Endothelial cell (in vitro differentiated cells): ENCODE measurements at regions not wholly inside any gene's neighbourhood (a gene's known extent, or its start where the extent isn't known, plus 50 kb on each side); places are given as distances from the start of the nearest gene placed in this dataset.

ENCODE experiments used
- DNase-seq: peaks from one replicate; pipeline ENCODE4 v3.0.0; 2021; ENCODE audit warnings: low spot score
- H3K27ac Mint-ChIP-seq: one replicate; pipeline ENCODE4 v1.8.0; 2021; ENCODE audit warnings: mixed read lengths, inconsistent platforms; ENCODE audit not compliant: unreplicated experiment
- H3K27me3 Mint-ChIP-seq: one replicate; pipeline ENCODE4 v1.8.0; 2021; ENCODE audit warnings: mild to moderate bottlenecking, moderate library complexity, mixed read lengths, inconsistent platforms; ENCODE audit not compliant: unreplicated experiment
- H3K36me3 Mint-ChIP-seq: one replicate; pipeline ENCODE4 v1.8.0; 2021; ENCODE audit warnings: mild to moderate bottlenecking, low read depth, mixed read lengths, inconsistent platforms; ENCODE audit not compliant: unreplicated experiment
- H3K4me1 Mint-ChIP-seq: one replicate; pipeline ENCODE4 v1.8.0; 2021; ENCODE audit warnings: mild to moderate bottlenecking, mixed read lengths, inconsistent platforms; ENCODE audit not compliant: unreplicated experiment
- H3K4me3 Mint-ChIP-seq: one replicate; pipeline ENCODE4 v1.8.0; 2021; ENCODE audit warnings: mild to moderate bottlenecking, mixed read lengths, inconsistent platforms; ENCODE audit not compliant: unreplicated experiment
- H3K9me3 Mint-ChIP-seq: one replicate; pipeline ENCODE4 v1.8.0; 2021; ENCODE audit warnings: mixed read lengths, inconsistent platforms; ENCODE audit not compliant: unreplicated experiment
- CTCF ChIP-seq: fragments of 200-600 bp; sonication (generic); IDR thresholded peaks from one replicate; pipeline ENCODE4 v1.5.0; 2021; ENCODE audit warnings: antibody characterized with exemption; ENCODE audit not compliant: unreplicated experiment

GRCh38 chr16:35753559-35754390 lies 2294.4 kb downstream of the TP53TG3F start:
- peaks cover 7% of the 10 kb centered on the region for H3K27me3 Mint-ChIP-seq
- TF ChIP-seq CTCF: no peak
- H3K4me3 Mint-ChIP-seq: no peak overlapping the region
- H3K36me3 Mint-ChIP-seq: peaks cover 5% of the 10 kb centered on the region
- H3K4me1 Mint-ChIP-seq: no peaks in the 10 kb centered on the region
- no peak for DNase-seq
- H3K9me3 Mint-ChIP-seq: peaks cover 18% of the 10 kb centered on the region
- H3K27ac Mint-ChIP-seq: no peak overlapping the region

GRCh38 chr16:35754391-35755369 lies 2295.3 kb downstream of the TP53TG3F start:
- H3K4me3 Mint-ChIP-seq: peak overlapping the region; percentile 74

GRCh38 chr16:35788381-35788780 lies 2329.0 kb downstream of the TP53TG3F start:
- Mint-ChIP-seq H3K27ac (no peak overlapping the region), H3K4me3 (no peak overlapping the region), H3K4me1 (no peaks in the 10 kb centered on the region), H3K9me3 (peaks cover 53% of the 10 kb centered on the region), H3K36me3 (peaks cover 19% of the 10 kb centered on the region), H3K27me3 (peaks cover 24% of the 10 kb centered on the region)
- no peak for DNase-seq
- TF ChIP-seq CTCF: no peak

More at GRCh38 chr16:35754391-35755369, 2295.3 kb downstream of the TP53TG3F start:
- Mint-ChIP-seq H3K27me3 (peaks cover 3% of the 10 kb centered on the region), H3K27ac (no peak overlapping the region), H3K4me1 (no peaks in the 10 kb centered on the region), H3K9me3 (peaks cover 18% of the 10 kb centered on the region), H3K36me3 (peaks cover 5% of the 10 kb centered on the region)
- no peak for TF ChIP-seq CTCF
- DNase-seq: no peak

- H3K4me1 Mint-ChIP-seq: no peaks in the 10 kb centered on the region
- DNase-seq: no peak
- TF ChIP-seq CTCF: no peak
- no peak overlapping the region for H3K27ac Mint-ChIP-seq
- H3K4me3 Mint-ChIP-seq: no peak overlapping the region
- H3K9me3 Mint-ChIP-seq: peaks cover 58% of the 10 kb centered on the region
- peaks cover 16% of the 10 kb centered on the region for H3K27me3 Mint-ChIP-seq
- H3K36me3 Mint-ChIP-seq: peaks cover 9% of the 10 kb centered on the region
Measured at GRCh38 chr16:35792516-35793285, 2333.3 kb downstream of the TP53TG3F start.
